ENCODE measurements at regions not wholly inside any gene's neighbourhood (a gene's known extent, or its start where the extent isn't known, plus 50 kb on each side); places are given as distances from the start of the nearest gene placed in this dataset.
"Not testable (repeated sequence)": the region's sequence is repeated elsewhere in the genome, so short reads cannot be mapped to it uniquely, and the experiment has no call there.

DNA sequence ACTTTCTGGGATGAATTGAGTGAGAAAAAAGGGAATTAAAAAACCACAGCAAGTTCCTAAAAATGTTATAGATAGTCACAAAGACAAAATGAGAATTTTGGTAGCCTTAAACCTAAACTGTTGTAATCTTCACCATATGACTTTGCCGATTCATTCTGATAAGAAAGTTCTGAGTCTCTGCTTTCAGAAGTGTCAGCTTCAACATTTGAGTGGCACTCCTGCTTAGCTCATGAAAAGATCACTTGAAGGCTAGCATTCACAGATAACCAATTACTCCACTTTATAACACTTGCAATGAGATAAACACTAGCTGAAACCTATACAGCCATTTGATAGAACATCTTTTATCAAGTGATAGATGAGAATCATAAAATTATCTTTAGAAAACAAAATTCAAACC, 288.1 kb upstream of the POU1F1 start:
- DNase-seq, result no peak

DNA sequence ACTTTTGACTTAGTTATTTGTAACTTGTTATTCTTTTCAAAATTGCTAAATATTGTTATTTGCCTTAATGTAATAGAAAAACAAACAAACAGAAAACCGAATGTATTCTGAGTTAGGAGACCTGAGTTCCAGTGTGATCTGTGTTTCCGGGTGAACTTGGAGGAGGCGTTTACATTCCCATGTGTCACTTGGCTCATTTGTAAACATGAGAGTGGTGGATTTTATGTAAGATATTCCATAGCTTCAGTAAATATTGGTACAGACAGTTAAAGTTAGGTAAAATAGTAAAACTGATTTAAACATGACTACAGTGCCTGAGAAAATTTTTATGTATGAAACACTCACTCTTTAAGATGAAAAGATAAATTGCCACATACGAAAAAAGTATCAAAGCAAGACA, 287.3 kb upstream of the POU1F1 start:
- DNase-seq, result no peak

DNA sequence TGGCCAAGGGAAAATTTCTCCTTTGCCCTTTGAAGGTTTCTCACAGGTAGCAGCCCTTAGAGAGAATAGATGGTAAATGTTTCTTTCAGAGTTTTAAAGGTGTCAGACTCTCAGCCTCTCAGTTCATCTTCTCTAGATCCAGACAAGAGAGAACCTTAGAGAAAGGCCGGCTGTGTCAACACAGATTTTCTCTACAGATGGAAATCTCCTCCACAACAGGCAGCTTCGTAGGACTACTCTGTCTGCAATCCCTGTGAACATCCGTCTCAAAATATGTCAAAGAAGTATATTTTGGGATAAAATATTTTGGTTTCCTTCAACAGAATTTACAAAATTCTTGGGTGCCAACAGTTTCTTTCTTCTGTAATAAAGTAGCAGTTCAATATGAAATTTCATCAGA, 282.1 kb upstream of the POU1F1 start:
- no peak for DNase-seq

DNA sequence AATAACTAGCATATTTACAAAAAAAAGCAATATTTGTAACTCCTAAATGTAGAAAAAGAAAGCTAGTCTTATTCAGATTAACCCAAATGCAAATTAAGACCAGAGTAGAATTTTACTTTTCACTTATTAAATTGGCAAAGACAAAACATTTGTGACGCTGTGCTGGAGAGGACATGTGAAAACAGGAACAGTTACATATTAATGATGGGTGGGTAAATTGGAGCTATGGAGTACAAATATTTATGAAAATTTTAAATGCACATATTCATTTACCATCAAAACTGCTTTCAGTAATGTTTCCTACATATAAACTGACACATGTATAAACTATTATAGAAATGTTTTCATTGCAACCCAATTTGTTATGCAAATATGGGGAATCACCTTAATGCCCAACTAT, 278.9 kb upstream of the POU1F1 start:
- no peak for DNase-seq

DNA sequence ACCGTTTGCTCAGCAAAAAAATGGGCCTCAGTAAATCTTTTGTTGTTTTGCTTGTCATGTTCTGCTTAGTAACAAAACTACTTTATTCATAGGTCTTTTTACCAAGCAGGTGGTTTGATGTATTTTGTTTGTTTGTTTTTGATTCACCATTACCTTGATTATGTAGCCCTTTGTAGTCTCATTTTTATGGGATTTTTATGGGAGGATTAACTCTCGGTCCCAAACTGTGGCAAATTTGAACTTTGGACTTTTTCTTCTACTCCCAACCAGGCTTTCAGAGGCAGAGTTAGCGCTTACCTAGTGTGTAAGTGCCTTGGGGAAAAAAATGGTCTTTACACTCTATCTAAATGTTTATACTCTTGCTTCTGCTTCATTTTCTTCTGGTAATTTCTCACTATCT, 276.7 kb upstream of the POU1F1 start:
- DNase-seq, result no peak

DNA sequence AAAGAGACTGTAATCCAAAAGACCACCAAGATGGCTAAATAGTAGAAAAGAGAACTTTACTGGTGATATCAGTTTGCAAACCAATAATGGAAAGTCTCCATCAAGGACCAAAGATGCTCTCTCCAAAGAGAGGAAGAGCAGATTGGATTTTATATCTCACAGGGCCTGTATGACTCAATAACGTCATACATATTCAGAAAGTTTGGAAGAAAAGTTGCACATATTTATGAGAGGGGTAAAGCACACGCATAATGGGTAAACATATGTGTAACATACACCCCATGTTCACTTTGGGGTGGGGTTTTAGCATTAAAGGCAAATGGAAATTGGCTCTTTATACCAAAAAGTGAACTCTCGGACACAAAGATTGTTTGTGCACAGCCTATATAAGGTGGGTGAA, 274.5 kb upstream of the POU1F1 start:
- DNase-seq, result no peak

DNA sequence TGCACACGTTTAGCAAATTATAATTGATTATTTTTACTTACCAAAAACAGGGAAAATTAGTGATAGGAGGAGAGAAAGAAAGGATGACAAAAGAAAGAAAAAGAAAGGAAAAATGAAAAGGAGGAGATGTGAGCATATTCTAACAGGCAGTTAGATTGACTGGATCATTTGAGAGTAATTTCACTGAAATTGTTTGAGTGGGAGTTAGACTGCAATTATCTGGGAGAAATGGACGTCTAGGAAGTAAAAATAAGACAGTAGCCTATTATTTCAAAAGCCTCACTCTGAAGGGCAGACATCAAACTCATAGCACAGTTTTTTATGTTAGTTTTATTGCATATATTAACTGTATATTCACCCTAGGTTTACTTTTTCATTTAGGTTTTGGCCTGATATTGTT, 272.8 kb upstream of the POU1F1 start:
- no peak for DNase-seq

DNA sequence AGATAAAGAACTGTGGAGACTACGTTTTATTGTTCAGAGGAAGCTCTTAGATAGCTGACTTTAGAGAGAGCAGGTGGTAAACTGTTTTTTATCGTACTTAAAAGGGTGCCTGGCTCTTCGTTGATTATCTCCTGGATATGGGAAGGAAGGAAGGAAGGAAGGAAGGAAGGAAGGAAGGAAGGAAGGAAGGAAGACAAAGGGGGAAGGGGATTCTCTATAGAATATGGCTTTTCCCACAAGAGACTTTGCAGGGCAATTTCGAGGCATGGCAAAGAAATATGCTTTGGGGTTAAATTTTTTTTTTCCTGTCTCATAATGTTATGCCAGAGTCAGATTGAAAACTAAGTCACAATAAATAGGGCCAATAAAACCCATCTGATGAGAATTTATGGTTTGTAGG, 271.9 kb upstream of the POU1F1 start:
- DNase-seq, result no peak

DNA sequence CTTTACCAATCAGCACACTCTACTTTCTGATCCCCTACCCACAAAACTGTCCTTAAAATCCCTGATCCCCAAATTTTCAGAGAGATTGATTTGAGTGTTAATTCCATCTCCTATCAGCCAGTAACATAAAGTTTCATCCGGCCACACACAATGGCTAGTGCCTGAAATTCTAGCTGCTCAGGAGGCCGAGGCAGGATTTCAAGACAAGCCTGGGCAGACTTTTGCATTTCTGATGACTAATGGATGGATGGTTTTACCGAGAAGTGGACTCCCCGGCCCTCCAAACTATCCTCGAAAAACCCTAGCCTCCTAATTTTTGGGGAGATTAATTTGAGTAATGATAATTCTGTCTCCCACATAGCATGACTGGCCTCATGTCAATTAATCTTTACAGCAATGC, 269.8 kb upstream of the POU1F1 start:
- no peak for DNase-seq

DNA sequence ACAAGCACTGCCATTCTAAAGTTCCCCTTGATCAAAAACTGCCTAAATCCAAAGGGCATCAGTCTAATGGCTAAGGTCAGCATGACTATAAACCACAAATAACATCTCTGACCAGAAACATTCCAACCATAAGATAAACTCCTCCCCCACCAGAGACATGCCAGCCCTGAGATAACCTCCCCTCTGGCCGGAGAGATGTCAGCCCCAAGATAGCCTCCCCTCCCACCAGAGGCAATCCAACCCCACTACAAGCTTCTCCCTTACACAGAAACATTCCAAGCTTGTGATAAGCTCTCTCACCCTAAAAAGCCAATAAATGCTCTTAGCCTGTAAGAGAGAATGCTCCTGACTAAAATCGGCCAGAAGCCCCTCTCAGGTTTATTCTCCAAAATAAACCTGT, 267.0 kb upstream of the POU1F1 start:
- DNase-seq, result not testable (repeated sequence)

DNA sequence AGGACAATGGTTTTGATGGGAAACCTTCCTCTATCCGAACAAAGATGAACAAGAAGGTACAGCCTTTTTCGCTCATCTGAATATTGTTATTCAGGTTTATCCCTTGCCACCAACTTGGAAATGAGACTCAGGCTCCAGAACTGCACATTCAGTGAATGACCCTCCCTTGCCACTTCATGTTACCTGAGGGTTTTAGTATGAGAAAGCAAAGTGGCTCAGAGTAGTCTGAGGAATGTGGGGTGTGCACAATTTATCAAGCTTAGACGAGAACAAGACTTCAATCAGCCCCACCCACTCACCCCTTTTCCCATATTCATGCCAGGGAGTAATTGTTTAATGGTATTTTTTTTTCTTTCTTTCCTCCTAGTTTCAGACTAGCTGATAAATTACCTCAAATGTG, 265.3 kb upstream of the POU1F1 start:
- DNase-seq, result no peak

DNA sequence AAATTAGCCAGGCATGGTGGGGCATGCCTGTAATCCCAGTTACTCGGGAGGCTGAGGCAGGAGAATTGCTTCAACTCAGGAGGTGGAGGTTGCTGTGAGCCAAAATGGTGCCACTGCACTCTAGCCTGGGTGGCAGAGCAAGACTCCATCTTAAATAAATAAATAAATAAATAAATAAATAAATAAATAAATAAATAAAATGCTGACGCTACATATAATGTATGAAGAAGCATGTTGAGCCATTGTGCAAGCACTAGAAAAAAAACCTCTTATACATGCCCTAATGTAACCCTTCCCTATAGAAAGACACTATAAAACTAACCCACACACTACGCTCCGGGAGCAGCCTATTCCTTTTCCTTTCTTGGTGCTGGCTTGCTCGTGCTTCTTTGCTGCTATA, 262.3 kb upstream of the POU1F1 start:
- not testable (repeated sequence) for DNase-seq

DNA sequence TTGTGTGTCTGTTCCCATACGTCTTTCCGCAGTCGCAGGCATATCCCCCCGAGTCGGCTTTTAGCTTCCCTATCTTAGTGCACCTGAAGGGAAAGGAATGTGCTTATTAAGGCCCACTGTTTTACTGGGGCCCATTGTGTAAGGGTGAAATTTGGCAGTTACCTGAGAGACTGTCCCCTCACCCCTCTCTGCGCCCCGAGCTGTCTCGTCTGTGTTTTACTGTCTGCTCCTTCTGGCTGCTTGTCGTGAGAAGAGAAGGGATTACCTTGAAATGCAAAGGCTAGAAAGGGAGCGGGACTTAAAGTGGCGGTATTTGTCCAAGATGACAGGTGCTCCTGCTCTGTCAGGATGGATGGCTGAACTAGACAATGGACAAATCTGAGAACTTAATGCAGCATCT, 233.0 kb upstream of the POU1F1 start:
- DNase-seq, result no peak

DNA sequence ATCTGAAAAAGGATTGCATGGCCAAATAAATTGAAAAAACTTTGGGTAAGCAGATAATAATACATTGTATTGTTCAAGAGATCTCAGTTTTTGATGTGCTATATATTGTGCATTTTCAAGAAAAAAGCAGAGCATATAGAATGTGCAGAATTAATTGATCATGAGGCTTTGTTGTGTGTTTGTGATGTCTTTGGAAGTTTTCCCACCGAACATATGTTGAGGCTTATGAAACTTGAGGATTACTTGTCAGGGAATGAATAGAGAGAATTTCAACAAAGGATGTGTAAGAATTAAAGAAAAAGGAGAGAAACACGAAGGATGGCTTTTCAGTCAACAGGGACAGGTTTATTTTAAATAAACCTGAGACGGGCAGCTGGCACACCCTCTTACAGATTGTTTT, 232.5 kb upstream of the POU1F1 start:
- no peak for DNase-seq

DNA sequence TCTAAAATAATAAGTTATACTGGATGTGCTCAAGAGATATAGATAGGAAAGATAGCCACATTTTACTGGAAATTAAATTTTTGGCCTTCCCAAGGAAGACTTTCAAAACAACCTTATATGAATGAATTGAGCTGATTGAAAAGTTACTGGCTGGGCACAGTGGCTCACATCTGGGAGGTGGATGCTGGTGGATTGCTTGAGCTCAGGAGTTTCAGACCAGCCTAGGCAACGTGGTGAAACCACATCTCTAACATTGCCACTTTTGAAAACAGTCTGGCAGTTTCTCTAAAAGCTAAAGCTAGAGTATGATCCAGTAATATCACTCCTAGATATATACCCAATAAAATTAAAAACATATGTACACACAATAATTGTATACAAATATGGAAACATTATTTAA, 231.4 kb upstream of the POU1F1 start:
- DNase-seq, result no peak

DNA sequence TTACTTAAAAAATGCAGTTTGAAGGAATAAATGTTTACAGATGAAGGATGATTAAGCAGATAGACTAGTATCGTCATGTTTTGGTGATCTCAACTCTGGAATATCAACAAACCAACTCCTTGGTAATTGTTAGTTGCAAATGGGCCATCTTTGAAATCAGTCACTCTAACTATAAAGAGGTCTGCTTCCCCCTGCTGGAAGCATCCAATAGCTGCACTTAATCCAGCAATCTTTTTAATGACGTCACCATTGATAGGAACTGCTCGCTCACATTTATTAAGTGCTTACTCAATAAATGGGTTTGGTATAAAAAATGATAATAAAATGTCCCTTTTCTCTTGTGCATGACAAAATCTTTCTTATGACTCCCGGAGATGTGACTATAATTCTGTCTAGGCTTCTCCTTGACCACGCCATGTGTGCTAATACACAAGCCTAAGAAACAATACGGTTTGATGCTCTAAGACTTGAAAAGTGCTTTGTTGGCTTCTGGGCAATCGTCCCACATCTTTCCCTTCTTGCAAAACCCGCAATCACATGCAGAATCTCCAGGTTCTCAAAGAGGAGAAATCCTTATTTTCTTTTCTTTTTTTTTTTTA, 227.6 kb upstream of the POU1F1 start:
- DNase-seq, result peak; percentile 11

DNA sequence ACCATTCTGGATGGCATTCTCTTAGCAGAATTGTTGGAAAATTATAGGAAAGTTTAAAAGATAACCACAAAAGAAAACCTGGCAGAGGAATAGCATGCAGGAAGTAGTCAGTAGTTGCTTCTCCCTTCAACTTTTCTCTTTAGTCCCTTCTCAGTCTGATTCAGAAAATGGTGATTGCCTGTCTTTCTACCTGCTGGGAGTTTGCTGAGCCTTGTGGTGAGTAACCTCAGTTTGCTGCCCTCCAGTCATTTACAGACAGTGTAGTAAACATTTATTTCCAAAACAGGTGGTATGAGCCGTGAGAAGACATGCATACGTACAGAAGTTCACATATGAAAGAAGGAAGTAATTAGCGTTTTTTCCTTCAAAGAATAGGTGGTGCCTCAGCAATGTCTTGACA, 224.7 kb upstream of the POU1F1 start:
- no peak for DNase-seq

DNA sequence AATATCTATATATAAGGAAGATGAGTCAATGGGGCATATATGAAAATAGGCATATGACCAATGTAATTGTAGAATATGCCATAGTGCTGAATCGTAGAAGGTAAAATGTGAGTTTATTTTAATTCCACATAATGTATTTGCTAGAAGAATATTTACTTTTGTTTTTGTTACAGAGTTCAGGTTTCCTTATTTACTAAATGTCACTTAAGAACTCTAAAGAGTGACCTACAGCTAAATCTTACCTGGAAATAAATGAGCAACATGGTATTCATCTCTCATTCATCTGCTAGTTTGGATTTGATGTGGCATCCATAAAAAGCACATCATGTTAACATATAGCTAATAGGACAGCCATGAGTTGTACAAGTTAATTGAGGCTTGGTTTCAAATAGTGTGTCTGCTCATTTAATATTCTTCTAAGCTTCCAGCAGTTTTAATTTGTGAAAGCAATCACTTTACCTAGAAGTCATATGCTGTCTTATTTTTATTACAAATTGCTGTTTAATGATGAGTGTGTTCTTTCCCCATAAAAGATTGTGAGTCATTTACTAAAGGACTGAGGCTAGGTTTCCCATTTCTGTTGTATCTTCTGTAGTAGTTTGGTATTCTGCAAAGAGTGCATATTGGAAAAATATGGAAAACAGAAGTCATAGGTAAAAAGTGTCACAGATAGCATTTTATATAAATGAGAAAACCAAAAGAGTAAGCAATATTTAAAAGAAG, 222.1 kb upstream of the POU1F1 start:
- DNase-seq, result no peak

DNA sequence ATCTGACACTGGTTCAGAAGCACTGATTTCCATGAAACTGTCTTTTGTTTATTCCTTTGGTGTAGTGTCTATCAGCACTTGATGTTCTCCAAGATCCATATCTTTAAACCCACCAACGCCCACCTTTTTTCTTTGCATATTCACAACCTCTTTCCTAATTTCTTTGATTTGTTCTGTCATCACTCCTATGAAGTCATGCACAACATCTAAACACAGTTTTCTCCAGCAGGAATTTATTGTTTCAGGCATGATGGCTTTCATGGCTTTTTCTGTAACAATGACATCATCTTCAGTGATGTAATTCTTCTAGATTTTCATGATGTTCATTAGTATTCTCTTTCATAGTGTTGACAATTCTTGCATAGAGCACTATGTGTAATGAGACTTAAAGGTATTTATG, 219.6 kb upstream of the POU1F1 start:
- no peak for DNase-seq

DNA sequence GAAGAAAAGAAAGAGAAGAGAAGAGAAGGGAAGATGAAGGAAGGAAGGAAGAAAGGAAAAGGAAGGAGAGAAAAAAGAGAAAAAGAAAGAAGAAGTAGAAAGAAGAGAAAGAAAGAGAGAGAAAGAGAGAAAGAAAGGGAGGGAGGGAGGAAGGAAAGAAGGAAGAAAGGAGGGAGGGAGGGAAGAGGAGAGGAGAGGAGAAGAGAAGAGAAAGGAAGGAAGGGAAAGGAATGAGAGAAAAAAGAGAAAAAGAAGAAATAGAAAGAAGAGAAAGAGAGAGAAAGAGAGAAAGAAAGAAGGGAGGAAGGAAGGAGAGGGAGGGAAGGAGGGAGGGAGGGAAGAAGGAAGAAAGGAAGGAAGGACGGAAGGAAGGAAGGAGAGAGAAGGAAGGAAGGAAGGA, 217.9 kb upstream of the POU1F1 start:
- DNase-seq, result no peak

DNA sequence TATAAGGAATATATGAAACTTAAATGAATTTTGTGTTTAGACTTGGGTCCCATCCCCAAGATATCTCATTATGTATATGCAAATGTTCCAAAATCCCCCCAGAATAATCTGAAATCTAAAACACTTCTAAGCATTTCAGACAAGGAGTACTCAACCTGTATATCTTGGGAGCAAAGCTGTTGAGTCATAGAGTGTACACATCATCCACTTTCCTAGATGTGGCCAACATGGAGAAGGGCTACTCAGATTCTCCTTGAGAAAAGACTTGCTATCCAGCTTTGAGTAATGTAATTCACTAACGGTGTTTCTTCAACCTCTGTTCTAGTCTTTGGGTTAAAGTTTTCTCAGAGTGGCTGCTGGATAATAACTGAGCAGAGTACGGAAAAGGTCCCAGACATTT, 215.5 kb upstream of the POU1F1 start:
- DNase-seq, result no peak

DNA sequence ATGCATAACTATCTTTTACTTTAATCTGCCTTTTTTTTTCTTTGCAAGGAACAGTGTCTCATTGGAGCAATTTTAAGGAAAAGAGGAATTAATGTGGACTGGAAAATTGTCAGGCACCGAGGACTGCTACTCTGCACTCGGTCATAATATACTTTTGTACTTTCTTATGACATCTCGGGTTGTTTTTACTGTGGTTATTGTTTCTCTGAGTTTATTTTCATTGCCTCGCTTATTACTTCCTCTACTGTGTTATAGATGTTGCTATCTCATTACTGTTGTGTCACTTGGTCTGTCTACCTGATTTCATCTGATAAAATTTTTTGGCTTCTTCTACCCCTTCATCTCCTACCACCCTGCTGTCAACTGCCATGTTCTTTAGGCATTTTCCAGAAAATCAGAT, 213.5 kb upstream of the POU1F1 start:
- DNase-seq, result no peak

DNA sequence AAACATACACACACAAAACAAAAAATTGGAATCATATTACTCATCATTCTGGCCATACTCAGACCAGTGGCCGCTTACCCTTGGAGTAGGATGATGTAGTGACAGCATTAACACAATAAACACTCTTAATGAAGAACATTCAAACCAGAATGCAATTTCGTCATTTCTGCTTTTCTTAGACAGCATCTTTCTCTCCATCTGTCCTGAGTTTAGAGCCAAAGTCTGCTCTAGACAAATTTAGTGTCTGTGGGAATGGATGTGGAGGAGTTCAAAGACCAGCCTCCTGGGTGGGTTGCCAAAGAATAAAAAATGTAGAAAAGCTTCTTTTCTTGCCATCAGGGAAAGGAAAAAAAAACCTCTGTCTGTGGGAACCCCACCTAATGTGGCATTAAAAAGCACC, 212.4 kb upstream of the POU1F1 start:
- no peak for DNase-seq

DNA sequence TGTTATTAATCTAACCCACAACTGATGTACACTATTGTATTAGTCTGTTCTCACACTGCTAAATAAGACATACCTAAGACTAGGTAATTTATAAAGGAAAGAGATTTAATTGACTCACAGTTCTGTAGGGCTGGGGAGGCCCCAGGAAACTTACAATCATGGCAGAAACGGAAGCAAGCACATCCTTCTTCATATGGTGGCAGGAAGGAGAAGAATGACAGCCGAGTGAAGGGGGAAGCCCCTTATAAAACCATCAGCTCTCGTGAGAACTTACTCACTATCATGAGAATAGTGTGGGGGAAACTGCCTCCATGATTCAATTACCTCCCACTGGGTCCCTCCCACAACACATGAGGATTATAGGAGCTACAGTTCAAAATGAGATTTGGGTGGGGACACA, 210.3 kb upstream of the POU1F1 start:
- DNase-seq, result not testable (repeated sequence)

DNA sequence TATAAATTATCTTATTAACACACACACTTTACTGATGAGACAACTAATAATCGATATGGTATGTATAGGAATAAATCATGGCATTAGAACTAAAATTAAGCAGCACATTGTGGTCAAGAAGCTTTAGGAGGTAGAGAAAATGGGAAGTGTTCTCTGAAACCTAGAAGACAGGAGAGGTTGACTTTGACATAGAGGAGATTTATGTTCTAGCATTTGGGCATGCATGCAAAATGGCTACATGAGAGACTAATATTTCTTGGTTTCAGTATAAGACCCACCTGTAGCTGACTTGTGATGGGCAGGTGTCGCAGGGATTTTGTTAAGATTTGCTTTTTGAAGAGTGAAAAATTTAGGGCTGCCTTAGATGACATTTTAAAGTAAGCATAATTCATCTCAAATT, 209.7 kb upstream of the POU1F1 start:
- DNase-seq, result no peak
